Renal pelvis (tissue), 1 donor: ENCODE measurements at regions not wholly inside any gene's neighbourhood (a gene's known extent, or its start where the extent isn't known, plus 50 kb on each side); places are given as distances from the start of the nearest gene placed in this dataset.
"Not testable (repeated sequence)": the region's sequence is repeated elsewhere in the genome, so short reads cannot be mapped to it uniquely, and the experiment has no call there.

Source experiments
- DNase-seq: peaks from one replicate; pipeline ENCODE4 v3.0.0-alpha.2; 2013

- no peak for DNase-seq
These were observed 128.1 kb upstream of the PTPRZ1 start for GRCh38 chr7:121744877-121745276.

- no peak for DNase-seq
These were observed 128.6 kb upstream of the PTPRZ1 start for GRCh38 chr7:121744319-121744718.

- no peak for DNase-seq
These were observed 131.1 kb upstream of the PTPRZ1 start for GRCh38 chr7:121741896-121742295.

- no peak for DNase-seq
These were observed 133.5 kb upstream of the PTPRZ1 start for GRCh38 chr7:121739465-121739864.

- DNase-seq, result no peak
These were observed 142.1 kb upstream of the PTPRZ1 start for GRCh38 chr7:121730869-121731268.

- DNase-seq, result peak; percentile 4
These were observed 158.2 kb upstream of the PTPRZ1 start for GRCh38 chr7:121714559-121715303.

- DNase-seq, result not testable (repeated sequence)
These were observed 160.0 kb upstream of the PTPRZ1 start for GRCh38 chr7:121712961-121713360.

GRCh38 chr7:121697731-121698316 is 175.1 kb upstream of the PTPRZ1 start:
- no peak for DNase-seq

- no peak for DNase-seq
These were observed 176.0 kb upstream of the PTPRZ1 start for GRCh38 chr7:121696954-121697353.

GRCh38 chr7:121689749-121690148 is 183.2 kb upstream of the PTPRZ1 start:
- DNase-seq, result no peak

GRCh38 chr7:121681700-121682099 is 191.3 kb upstream of the PTPRZ1 start:
- no peak for DNase-seq

GRCh38 chr7:121676168-121676567 is 196.8 kb upstream of the PTPRZ1 start:
- no peak for DNase-seq

- not testable (repeated sequence) for DNase-seq
These were observed 198.5 kb upstream of the PTPRZ1 start for GRCh38 chr7:121674455-121674854.

GRCh38 chr7:121669144-121669543 is 203.8 kb upstream of the PTPRZ1 start:
- DNase-seq, result no peak

GRCh38 chr7:121666306-121666705 is 206.7 kb upstream of the PTPRZ1 start:
- no peak for DNase-seq

- DNase-seq, result no peak
These were observed 229.6 kb upstream of the PTPRZ1 start for GRCh38 chr7:121643320-121643719.

- no peak for DNase-seq
These were observed 233.3 kb upstream of the PTPRZ1 start for GRCh38 chr7:121639705-121640104.

- no peak for DNase-seq
These were observed 234.7 kb upstream of the PTPRZ1 start for GRCh38 chr7:121638286-121638685.

- DNase-seq, result no peak
These were observed 238.2 kb upstream of the FAM3C start for GRCh38 chr7:121634356-121634755.

- DNase-seq, result no peak
These were observed 237.1 kb upstream of the FAM3C start for GRCh38 chr7:121633186-121633585.

- DNase-seq, result no peak
These were observed 228.8 kb upstream of the FAM3C start for GRCh38 chr7:121624958-121625357.

GRCh38 chr7:121623130-121623872 is 227.2 kb upstream of the FAM3C start:
- no peak for DNase-seq

- no peak for DNase-seq
These were observed 225.8 kb upstream of the FAM3C start for GRCh38 chr7:121621937-121622336.
